NB4 (cell line): ENCODE measurements at regions not wholly inside any gene's neighbourhood (a gene's known extent, or its start where the extent isn't known, plus 50 kb on each side); places are given as distances from the start of the nearest gene placed in this dataset.

Experiments
- CTCF ChIP-seq: IDR thresholded peaks from one replicate; pipeline ENCODE4 v1.5.1; 2012; ENCODE audit warnings: low read depth, low read length
- MAX ChIP-seq: IDR thresholded peaks from 2 replicates; pipeline ENCODE4 v1.6.1; 2011; ENCODE audit warnings: low read depth, low read length
- MYC ChIP-seq: IDR thresholded peaks from 2 replicates; pipeline ENCODE4 v1.6.1; 2011; ENCODE audit warnings: low read depth, low read length
- POLR2A ChIP-seq: IDR thresholded peaks from 2 replicates; pipeline ENCODE4 v1.6.1; 2011; ENCODE audit warnings: mild to moderate bottlenecking; ENCODE audit not compliant: insufficient read length; ENCODE audit errors: extremely low read depth

GRCh38 chr4:166202991-166203390, 330.0 kb downstream of the TLL1 start:
- TF ChIP-seq CTCF = no peak
- no peak for TF ChIP-seq POLR2A
- TF ChIP-seq MAX = no peak
- no peak for TF ChIP-seq MYC
